HT1080 (cell line): ENCODE measurements at regions not wholly inside any gene's neighbourhood (a gene's known extent, or its start where the extent isn't known, plus 50 kb on each side); places are given as distances from the start of the nearest gene placed in this dataset.

Source experiments
- DNase-seq: peaks from one replicate; pipeline ENCODE4 v3.0.0-alpha.2; 2015; ENCODE audit warnings: low read depth

DNA sequence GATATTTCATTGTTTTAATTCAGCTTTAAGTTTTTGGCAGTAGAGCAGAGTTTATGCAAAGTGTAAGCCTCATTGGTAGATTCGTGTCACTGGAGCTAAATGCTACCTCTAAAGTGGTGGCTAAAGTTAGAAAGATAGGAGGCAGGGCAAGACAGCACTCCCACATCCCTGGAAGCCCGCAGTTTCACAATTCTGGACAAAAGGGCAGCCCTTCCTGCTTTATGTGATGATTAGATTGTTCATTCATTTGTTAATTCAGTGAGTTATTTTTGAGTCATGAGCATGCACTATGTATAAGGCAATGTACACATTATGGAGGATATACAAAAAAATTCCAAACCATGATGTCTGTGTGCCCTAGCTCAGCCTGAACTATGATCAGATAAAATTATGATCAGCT is 52.1 kb upstream of the EIF3M start:
- peak; percentile 38 for DNase-seq

DNA sequence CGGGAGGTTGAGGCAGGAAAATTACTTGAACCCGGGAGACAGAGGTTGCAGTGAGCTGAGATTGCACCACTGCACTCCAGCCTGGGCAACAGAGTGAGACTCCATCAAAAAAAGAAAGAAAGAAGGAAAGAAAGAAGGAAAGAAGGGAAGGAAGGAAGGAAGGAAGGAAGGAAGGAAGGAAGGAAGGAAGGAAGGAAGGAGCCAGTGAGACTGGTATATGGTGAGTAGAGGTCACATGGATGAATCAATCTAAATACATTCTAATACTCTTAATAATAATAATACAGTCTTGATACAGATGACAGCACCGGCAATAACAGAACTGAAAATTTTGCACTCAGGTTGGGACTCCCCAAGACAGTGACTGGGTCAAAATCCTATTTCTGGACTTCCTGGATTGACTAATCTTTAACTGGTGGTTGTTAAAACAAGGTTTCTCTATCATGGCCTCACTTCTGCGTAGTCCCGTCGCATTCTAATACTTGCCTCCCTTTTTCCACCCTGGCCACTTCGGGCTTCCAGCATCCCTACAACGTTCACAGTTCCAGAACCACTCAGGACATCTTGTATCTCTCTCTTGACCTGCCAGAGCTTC is 53.5 kb upstream of the EIF3M start:
- no peak for DNase-seq

DNA sequence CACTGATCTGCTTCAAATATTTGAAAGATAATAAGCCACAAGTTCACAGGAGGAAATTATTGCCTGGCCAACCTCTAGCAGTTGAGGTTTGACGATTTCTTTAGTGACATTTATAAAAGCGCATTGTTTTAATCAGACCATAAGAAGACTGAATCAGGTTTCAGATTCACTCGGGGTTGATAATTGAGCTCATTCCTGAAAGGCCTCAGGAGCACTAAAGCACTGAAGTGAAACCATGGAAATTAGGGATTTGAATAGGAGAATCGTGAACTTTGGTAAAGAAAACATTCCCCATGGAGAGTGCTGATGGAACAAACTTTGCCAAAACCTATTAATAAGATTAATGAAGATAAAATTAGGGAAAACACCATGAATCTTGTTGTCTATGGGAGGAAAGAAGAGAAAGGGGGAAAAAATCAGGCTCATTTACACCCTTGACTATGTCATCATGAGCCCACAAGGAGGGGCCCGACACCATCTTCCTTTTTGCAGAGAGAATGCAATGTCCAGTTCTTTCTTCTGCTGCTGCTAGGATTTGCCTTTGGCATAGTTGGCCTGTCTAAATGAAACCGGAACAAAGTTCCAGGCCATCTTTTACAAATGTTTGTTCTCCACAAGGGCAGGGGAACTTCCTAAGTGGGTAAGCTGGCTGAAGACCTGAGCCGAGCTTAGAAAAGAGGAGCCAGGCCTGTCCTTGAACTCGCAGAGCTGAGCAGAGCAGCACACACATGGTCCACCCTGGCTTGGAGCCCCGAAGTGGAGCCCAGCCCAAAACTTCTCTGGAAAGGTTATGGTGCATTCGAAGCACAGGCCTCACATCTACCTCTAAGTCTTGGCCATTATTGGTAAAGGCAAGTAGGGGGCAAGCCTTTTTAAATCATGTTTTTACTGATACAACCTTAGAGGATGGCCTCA is 56.1 kb upstream of the EIF3M start:
- no peak for DNase-seq

DNA sequence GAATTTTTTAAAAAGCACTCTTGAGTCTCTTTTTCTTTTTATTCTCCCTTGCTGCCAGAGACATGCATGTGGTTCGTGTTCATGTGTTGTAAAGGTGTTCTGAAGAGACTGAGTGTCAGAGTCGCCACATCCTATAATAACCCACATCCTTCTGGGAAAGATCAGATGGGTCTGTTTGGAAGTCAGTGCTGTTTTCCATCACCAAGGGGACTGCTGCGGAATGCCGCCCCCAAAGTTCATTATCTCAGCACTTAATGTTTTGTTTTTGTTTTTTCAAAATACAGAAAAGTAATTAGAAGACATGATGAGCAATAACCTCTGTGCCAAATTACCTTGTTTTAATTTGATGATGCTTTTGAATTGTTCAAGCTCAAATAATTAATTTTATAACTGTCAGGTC is 56.9 kb upstream of the EIF3M start:
- DNase-seq: no peak

DNA sequence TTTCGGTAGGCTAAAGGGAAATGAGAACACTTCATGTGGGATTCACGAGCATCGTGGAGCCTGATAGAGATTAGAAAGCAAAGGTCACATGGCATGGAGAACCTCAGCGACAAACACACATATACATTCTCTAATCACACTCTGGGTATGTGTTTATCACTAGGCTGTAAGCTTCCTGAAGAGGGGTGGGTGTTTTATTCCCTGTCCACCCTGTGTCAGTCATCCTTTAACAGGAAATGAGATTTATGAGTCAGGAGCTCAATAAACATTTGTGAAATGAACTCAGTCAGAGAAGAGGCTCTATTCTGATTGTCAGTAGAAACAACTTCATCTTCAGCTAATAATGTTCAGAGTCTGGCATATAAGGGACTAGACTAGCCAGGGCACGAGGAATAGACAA is 71.7 kb upstream of the EIF3M start:
- peak; percentile 66 for DNase-seq

DNA sequence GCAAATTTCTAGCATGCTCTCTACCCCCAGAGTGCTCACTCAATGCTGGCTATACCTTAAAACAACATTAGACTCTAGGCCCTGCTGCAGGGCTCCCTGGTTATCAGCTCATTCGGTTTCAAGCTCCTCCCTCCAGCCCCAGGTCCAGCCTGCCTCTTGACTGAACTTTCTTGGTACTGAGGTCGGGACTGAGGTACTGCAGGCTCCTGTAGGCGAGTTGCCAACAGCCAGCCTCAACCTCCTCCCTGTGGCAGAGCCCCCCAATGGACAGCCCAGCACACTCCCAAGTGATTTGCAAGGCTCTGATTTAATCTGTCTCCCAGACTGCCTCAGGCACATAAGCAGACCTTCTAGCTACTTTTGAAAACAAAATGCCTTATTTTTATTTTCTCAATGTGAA is 73.6 kb upstream of the EIF3M start:
- DNase-seq: no peak

DNA sequence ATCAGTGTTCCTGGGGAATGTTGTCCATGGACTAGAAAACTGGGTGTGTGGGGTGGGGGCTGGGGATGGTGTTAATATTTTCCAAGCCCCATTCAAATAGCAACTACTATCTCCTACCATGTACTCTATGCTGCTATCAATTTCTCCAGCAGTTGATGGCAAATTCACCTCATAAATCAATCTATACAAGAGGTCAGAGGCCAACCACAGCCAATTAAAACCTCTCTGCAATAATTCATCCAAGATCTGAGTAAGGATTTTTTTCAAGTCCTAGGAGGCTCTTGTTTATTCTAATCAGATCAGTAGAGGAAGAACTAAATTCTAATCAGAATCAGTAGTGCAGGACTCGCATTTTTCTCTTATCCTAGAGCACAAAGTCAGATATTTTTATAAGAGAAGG is 73.4 kb upstream of the WT1 start:
- DNase-seq: no peak

DNA sequence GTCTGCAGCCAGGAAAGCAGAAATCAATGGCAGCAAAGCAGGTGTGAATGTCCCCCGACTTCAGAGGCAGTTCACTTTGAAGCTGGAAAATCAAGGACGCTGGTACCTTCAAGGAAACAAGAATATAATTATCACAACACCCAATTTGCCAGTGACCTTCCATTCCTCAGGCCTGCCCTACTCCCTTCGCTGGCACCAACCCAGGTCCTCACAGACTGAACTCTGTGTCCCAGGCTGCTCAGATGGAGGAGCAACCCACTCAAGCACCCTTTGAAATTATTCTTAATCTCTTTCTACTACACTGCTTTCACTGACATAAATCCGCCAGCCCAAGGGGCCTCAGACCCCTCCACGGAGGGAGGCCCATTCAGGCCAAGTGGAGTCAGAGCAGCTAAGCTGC is 64.7 kb upstream of the WT1 start:
- no peak for DNase-seq

DNA sequence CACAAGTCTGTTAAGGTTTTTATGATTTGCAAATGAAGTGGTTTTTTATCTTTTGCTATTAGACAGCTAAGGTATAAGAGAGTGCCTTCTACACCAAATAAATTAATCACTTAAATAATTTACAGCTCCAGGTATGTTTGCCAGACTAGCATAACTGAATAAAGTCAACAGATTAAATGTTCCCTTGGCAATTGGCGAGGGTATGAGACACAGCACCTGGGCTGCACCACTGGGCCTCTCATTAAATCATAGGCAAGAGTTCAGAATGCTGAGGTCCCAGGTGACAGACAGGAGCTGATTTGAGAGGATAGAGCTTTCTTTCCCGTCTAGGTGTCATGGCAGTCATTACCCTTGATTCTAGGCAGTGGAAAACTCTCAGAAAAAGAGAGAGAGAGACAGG is 62.6 kb upstream of the WT1 start:
- DNase-seq: no peak

DNA sequence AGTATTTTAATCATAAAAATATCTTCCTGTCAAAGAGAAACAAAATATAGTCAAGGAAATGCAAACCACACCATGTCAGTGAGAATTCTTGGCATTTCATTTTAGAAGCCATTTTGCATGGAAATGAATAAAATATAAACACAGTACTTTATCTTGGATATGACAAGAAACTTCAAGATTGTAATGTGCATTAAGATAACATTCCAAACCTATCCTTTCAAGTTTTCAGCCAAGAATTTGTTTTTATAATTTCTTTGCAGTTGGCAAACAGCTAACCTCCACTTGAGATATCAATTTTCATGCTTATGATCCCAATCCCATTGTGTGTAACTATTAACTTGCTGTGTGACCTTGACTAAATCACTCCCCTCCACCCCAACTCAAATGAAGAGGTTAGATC is 59.3 kb upstream of the WT1 start:
- DNase-seq: no peak

DNA sequence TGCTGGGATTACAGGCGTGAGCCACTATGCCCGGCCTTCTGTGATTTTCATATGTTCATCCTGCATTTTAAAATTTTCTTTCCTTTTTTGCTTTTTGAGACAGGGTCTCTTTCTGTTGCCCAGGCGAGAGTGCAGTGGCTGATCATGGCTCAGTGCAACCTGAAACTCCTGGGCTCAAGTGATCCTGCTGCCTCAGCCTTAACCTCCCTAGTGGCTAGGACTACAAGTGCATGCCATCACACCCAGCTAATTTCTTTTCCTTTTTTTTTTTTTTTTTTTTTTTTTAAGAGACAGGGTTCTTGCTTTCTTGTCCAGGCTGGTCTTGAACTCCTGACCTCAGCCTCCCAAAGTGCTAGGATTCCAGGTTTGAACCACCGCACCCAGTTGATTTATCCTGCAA is 54.1 kb upstream of the WT1 start:
- no peak for DNase-seq

DNA sequence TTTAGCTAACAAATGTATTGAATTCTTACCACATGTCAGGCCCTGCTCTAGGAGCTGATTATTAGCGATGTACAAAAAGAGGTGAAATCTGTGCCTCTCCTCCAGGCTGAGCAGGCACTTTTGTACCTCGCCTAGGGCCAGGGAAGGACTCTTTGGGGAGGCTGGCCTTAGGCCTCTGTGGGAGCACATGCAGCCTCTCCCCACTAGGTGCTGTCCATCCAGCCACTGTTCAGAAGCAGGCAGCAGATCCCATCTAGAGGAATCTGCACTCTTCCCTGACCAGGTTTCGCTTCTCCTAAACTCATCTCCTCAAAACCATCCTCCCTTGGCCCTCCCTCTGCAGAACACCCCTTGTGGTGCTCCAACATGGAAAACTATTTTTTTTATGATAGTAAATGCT is 51.9 kb upstream of the WT1 start:
- DNase-seq: no peak

DNA sequence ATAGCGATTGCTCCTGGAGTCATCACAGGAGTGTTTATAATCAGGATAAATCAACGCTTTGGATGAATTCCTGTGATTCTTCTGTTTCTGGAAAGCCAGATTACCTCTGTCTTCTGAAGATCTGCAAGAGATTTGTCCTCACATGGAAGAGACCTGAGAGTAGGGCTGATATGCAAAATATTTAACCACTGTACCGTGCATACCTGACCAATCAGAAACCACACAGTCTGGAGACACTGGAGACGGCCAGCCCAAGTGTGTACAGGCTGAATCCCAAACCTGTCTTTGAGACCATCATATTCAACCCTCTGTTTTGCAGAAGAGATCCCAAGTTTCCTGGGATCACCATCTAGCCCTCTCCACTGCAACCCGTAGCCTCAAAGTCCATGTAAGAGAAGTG is 50.4 kb upstream of the WT1 start:
- DNase-seq: no peak
